NOMO-1 treated with DMSO at 0.1 percent for 48 hours (cell line): ENCODE measurements at regions not wholly inside any gene's neighbourhood (a gene's known extent, or its start where the extent isn't known, plus 50 kb on each side); places are given as distances from the start of the nearest gene placed in this dataset.

Experiments
- DNase-seq: peaks from one replicate; lab custom pipeline; 2025; ENCODE audit not compliant: unreplicated experiment; lab: John Stamatoyannopoulos, UW

- DNase-seq, result no peak
Observed at GRCh38 chr3:170753421-170754310, 116.3 kb downstream of the RPL22L1 start.

- DNase-seq, result no peak
Observed at GRCh38 chr3:170752571-170753155, 117.3 kb downstream of the RPL22L1 start.

GRCh38 chr3:170751899-170752293 lies 118.1 kb downstream of the RPL22L1 start:
- DNase-seq, result no peak

GRCh38 chr3:170751083-170751898 lies 118.7 kb downstream of the RPL22L1 start:
- DNase-seq, result no peak

- DNase-seq, result no peak
Observed at GRCh38 chr3:170750478-170750830, 119.5 kb downstream of the RPL22L1 start.

GRCh38 chr3:170749765-170750477 lies 120.1 kb downstream of the RPL22L1 start:
- no peak for DNase-seq

GRCh38 chr3:170749185-170749584 lies 120.8 kb downstream of the RPL22L1 start:
- no peak for DNase-seq

GRCh38 chr3:170746175-170746942 lies 123.6 kb downstream of the RPL22L1 start:
- no peak for DNase-seq

- DNase-seq, result no peak
Observed at GRCh38 chr3:170745211-170745718, 124.7 kb downstream of the RPL22L1 start.

GRCh38 chr3:170741756-170742529 lies 128.1 kb downstream of the RPL22L1 start:
- no peak for DNase-seq

GRCh38 chr3:170740726-170741591 lies 129.0 kb downstream of the RPL22L1 start:
- no peak for DNase-seq

GRCh38 chr3:170740285-170740684 lies 129.7 kb downstream of the RPL22L1 start:
- no peak for DNase-seq

- no peak for DNase-seq
Observed at GRCh38 chr3:170739410-170739809, 130.6 kb downstream of the RPL22L1 start.

- no peak for DNase-seq
Observed at GRCh38 chr3:170738766-170739165, 131.2 kb downstream of the RPL22L1 start.

GRCh38 chr3:170737498-170738162 lies 132.4 kb downstream of the RPL22L1 start:
- no peak for DNase-seq

- no peak for DNase-seq
Observed at GRCh38 chr3:170735821-170736220, 134.2 kb downstream of the RPL22L1 start.

- DNase-seq, result no peak
Observed at GRCh38 chr3:170734735-170735065, 135.3 kb downstream of the RPL22L1 start.
